PC-3 (cell line): ENCODE measurements at regions not wholly inside any gene's neighbourhood (a gene's known extent, or its start where the extent isn't known, plus 50 kb on each side); places are given as distances from the start of the nearest gene placed in this dataset.

Experiments
- ATAC-seq: fragments of 200-7000 bp; cut with Tn5 transposase; 2 replicates; pipeline ENCODE4 v1.9.1; 2020; ENCODE audit warnings: mild to moderate bottlenecking, moderate library complexity
- BruUV-seq: library from RNA; stranded (reverse); fragments of 400-500 nt; replicated peaks from 2 replicates; lab custom pipeline; 2021; lab: Mats Ljungman, UMichigan
- CTCF ChIA-PET: fragments of 300-600 bp; sonication (Branson Sonifier 250); formaldehyde crosslinking; loops from one replicate; lab custom pipeline; 2022; ENCODE audit warnings: antibody characterized with exemption; lab: Charles Lee
- POLR2A ChIA-PET: fragments of 300-600 bp; sonication (Branson Sonifier 250); formaldehyde crosslinking; loops from one replicate; lab custom pipeline; 2022; ENCODE audit warnings: antibody characterized with exemption; ENCODE audit not compliant: unreplicated experiment; lab: Charles Lee
- DNase-seq: peaks from one replicate; pipeline ENCODE4 v3.0.0-alpha.2; 2015
- H2AFZ ChIP-seq: fragments of 300-600 bp; sonication (generic); 2 replicates; pipeline ENCODE4 v1.6.0; 2016; ENCODE audit warnings: antibody characterized with exemption, low read length
- H3F3A ChIP-seq: fragments of 300-600 bp; sonication (generic); one replicate; pipeline ENCODE4 v1.6.0; 2017; ENCODE audit warnings: antibody characterized with exemption, low read length, control low read depth, mild to moderate bottlenecking; ENCODE audit not compliant: unreplicated experiment
- H3K27ac ChIP-seq: fragments of 300-600 bp; sonication (generic); 2 replicates; pipeline ENCODE4 v1.5.1; 2016; ENCODE audit warnings: mild to moderate bottlenecking, low read length
- H3K27me3 ChIP-seq: fragments of 300-600 bp; sonication (generic); 2 replicates; pipeline ENCODE4 v1.6.1; 2016; ENCODE audit warnings: low read length, mixed read lengths
- H3K36me3 ChIP-seq: fragments of 300-600 bp; sonication (generic); 2 replicates; pipeline ENCODE4 v1.6.1; 2016; ENCODE audit warnings: low read depth, mixed run types, low read length, mixed read lengths
- H3K4me1 ChIP-seq: fragments of 300-600 bp; sonication (generic); 2 replicates; pipeline ENCODE4 v1.5.1; 2016; ENCODE audit warnings: low read length; ENCODE audit not compliant: insufficient read depth
- H3K4me2 ChIP-seq: fragments of 300-600 bp; sonication (generic); 2 replicates; pipeline ENCODE4 v1.6.0; 2016; ENCODE audit warnings: low read length
- H3K4me3 ChIP-seq: fragments of 300-600 bp; sonication (generic); 2 replicates; pipeline ENCODE4 v1.5.1; 2016; ENCODE audit warnings: mild to moderate bottlenecking, low read length, mixed read lengths
- H3K79me2 ChIP-seq: fragments of 300-600 bp; sonication (generic); 2 replicates; pipeline ENCODE4 v1.6.1; 2017; ENCODE audit warnings: low read length, mixed read lengths
- H3K9ac ChIP-seq: fragments of 300-600 bp; sonication (generic); 2 replicates; pipeline ENCODE4 v1.6.0; 2016; ENCODE audit warnings: mild to moderate bottlenecking, low read length
- H3K9me2 ChIP-seq: fragments of 300-600 bp; sonication (generic); replicated peaks from 2 replicates; pipeline ENCODE4 v1.6.1; 2016; ENCODE audit warnings: mixed run types, low read length, mixed read lengths
- H3K9me3 ChIP-seq: fragments of 300-600 bp; sonication (generic); 2 replicates; pipeline ENCODE4 v1.6.1; 2016; ENCODE audit warnings: low read length, mixed read lengths
- H4K20me1 ChIP-seq: fragments of 300-600 bp; sonication (generic); 2 replicates; pipeline ENCODE4 v1.6.1; 2016; ENCODE audit warnings: low read length, mixed read lengths
- EZH2 ChIP-seq: fragments of 300-600 bp; sonication (generic); IDR thresholded peaks from one replicate; pipeline ENCODE4 v1.6.1; 2017; ENCODE audit warnings: antibody characterized with exemption, mild to moderate bottlenecking, low read length; ENCODE audit not compliant: unreplicated experiment
- EZH2phosphoT487 ChIP-seq: fragments of 300-600 bp; sonication (generic); IDR thresholded peaks from 2 replicates; pipeline ENCODE4 v1.6.1; 2018; ENCODE audit warnings: mild to moderate bottlenecking, antibody characterized with exemption, low read length, borderline replicate concordance
- intact Hi-C: fragments of 100-400 bp; cut with micrococcal nuclease; formaldehyde crosslinking; loops from 2 replicates; pipeline ENCODE4 v1.9.0; 2023
- TF ChIP-seq, protein P1 (sequence below): fragments of 300-600 bp; sonication (generic); conservative IDR thresholded peaks from 2 replicates; pipeline ENCODE4 v1.5.1; 2017; ENCODE audit warnings: antibody characterized with exemption, low read depth, mild to moderate bottlenecking, low read length

DNA sequence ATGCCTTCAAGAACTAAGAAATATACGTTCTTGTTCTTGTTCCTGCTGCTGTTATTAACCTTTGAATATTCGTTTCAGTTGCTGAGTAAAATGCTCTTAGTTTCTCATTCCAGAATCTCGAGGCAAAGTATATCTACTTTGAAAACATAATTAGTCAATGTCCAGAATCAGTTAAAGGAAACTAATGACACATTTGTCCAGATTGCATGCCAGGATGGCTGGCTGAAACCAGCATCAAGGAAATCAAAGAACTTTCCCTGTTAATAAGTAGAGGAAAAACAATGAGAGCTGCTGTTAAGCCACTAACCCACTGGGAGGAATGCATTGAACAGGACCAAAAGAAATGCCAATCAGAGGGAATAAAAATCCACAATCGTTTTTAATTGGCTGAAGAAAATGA lies 196.9 kb downstream of the ALDH8A1 start:
- no peaks in the 10 kb centered on the region for H4K20me1 ChIP-seq
- H3K4me1 ChIP-seq = peaks cover 5% of the 10 kb centered on the region
- no peak overlapping the region for H3K9ac ChIP-seq
- H3K27me3 ChIP-seq = no peaks in the 10 kb centered on the region
- H3K9me3 ChIP-seq = no peaks in the 10 kb centered on the region
- H3F3A ChIP-seq = no peaks in the 10 kb centered on the region
- no peaks in the 10 kb centered on the region for H3K36me3 ChIP-seq
- intact Hi-C loops = no loop called here
- ChIA-PET POLR2A (no interaction called here), CTCF (no interaction called here)
- no peak overlapping the region for H2AFZ ChIP-seq
- no peak overlapping the region for H3K4me3 ChIP-seq
- H3K4me2 ChIP-seq = no peak overlapping the region
- no TSS peak for BruUV-seq
- TF ChIP-seq EZH2phosphoT487 (no peak), EZH2 (no peak)
- TF ChIP-seq, protein P1, sequence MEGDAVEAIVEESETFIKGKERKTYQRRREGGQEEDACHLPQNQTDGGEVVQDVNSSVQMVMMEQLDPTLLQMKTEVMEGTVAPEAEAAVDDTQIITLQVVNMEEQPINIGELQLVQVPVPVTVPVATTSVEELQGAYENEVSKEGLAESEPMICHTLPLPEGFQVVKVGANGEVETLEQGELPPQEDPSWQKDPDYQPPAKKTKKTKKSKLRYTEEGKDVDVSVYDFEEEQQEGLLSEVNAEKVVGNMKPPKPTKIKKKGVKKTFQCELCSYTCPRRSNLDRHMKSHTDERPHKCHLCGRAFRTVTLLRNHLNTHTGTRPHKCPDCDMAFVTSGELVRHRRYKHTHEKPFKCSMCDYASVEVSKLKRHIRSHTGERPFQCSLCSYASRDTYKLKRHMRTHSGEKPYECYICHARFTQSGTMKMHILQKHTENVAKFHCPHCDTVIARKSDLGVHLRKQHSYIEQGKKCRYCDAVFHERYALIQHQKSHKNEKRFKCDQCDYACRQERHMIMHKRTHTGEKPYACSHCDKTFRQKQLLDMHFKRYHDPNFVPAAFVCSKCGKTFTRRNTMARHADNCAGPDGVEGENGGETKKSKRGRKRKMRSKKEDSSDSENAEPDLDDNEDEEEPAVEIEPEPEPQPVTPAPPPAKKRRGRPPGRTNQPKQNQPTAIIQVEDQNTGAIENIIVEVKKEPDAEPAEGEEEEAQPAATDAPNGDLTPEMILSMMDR = no peak
- no peak for ATAC-seq
- H3K27ac ChIP-seq = no peak overlapping the region
- DNase-seq = no peak
- H3K9me2 ChIP-seq = no peaks in the 10 kb centered on the region
- no peaks in the 10 kb centered on the region for H3K79me2 ChIP-seq

DNA sequence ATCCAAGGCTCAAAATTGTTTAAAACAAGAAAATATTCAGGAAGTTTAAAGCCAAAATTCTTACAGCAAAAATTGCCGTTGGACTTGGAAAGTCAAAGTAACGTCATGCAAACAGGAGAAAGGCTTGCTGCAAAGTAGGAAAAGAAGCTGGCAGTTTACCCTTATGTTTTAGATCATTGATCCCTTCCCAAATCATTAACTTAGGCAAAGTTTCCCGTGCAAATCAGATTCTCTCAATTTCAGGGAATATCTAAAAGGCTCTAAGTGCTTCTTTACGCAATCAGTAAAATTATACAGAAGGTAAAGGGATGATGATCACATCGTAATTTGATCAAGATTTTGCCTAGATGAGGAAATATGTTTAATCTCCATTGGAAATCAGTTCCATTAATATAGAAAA lies 197.5 kb downstream of the ALDH8A1 start:
- TF ChIP-seq EZH2 = no peak
- TF ChIP-seq, protein P1 = no peak
- TF ChIP-seq EZH2phosphoT487 = no peak
- intact Hi-C loops = no loop called here
- no peak for ATAC-seq
- Histone ChIP-seq H3K79me2 (no peaks in the 10 kb centered on the region), H3K9ac (no peak overlapping the region), H3K4me2 (no peak overlapping the region), H4K20me1 (no peaks in the 10 kb centered on the region), H3K4me3 (no peak overlapping the region), H3K27ac (no peak overlapping the region), H3K9me2 (no peaks in the 10 kb centered on the region), H3K9me3 (no peaks in the 10 kb centered on the region), H3F3A (no peaks in the 10 kb centered on the region), H3K36me3 (no peaks in the 10 kb centered on the region), H3K27me3 (no peaks in the 10 kb centered on the region), H2AFZ (no peak overlapping the region), H3K4me1 (no peaks in the 10 kb centered on the region)
- ChIA-PET POLR2A (no interaction called here), CTCF (no interaction called here)
- BruUV-seq = no TSS peak
- no peak for DNase-seq

DNA sequence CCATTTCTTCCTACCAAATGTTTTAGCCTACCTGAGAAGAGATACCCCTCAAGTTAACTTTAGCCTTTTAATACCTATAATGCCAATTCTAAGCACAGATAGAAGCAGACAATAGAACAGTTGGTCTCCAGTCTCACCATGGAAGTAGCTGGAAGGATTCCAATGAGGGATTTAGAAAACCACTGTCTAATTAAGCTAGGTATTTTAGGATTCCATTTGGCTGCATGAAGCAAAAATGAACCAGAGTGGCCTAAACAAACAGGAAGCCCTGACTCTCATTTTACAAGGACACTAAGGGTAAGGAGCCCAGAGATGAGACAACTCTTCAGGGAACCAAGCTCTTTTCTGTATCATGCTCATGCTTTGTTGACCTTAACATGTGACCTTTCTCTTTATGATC lies 199.2 kb downstream of the ALDH8A1 start:
- no peaks in the 10 kb centered on the region for H3K9me3 ChIP-seq
- H2AFZ ChIP-seq = no peak overlapping the region
- no TSS peak for BruUV-seq
- no peaks in the 10 kb centered on the region for H3K79me2 ChIP-seq
- H3K4me2 ChIP-seq = no peak overlapping the region
- no peaks in the 10 kb centered on the region for H3F3A ChIP-seq
- CTCF ChIA-PET = no interaction called here
- ATAC-seq = no peak
- H3K9ac ChIP-seq = no peak overlapping the region
- no peaks in the 10 kb centered on the region for H4K20me1 ChIP-seq
- no peaks in the 10 kb centered on the region for H3K4me1 ChIP-seq
- no peaks in the 10 kb centered on the region for H3K9me2 ChIP-seq
- intact Hi-C loops = no loop called here
- no peaks in the 10 kb centered on the region for H3K27me3 ChIP-seq
- TF ChIP-seq EZH2phosphoT487 (no peak), EZH2 (no peak)
- TF ChIP-seq, protein P1 = no peak
- no peak overlapping the region for H3K27ac ChIP-seq
- no peak overlapping the region for H3K4me3 ChIP-seq
- DNase-seq = no peak
- no peaks in the 10 kb centered on the region for H3K36me3 ChIP-seq
- POLR2A ChIA-PET = no interaction called here
